A673 (cell line): ENCODE measurements at regions not wholly inside any gene's neighbourhood (a gene's known extent, or its start where the extent isn't known, plus 50 kb on each side); places are given as distances from the start of the nearest gene placed in this dataset.

ENCODE experiments used
- CTCF ChIP-seq: fragments of 300-800, 200-600 bp; sonication (generic); conservative IDR thresholded peaks from 2 replicates; pipeline ENCODE4 v1.5.1; 2017; ENCODE audit warnings: low read depth, mild to moderate bottlenecking, antibody characterized with exemption, low read length, moderate library complexity, mixed read lengths
- EZH2 ChIP-seq: fragments of 200-600 bp; sonication (generic); IDR thresholded peaks from 2 replicates; pipeline ENCODE4 v1.6.1; 2017; ENCODE audit warnings: borderline replicate concordance, low read depth, mild to moderate bottlenecking, mixed read lengths, antibody characterized with exemption, low read length; ENCODE audit not compliant: poor library complexity, severe bottlenecking

- no peak for TF ChIP-seq CTCF
- TF ChIP-seq EZH2, result no peak
Measured at GRCh38 chr3:157844216-157844615, 262.0 kb downstream of the SHOX2 start.
